ENCODE measurements at regions not wholly inside any gene's neighbourhood (a gene's known extent, or its start where the extent isn't known, plus 50 kb on each side); places are given as distances from the start of the nearest gene placed in this dataset.

GRCh38 chr11:81303038-81303664 is 1430.5 kb downstream of the FAM181B start:
- Mint-ChIP-seq H3K4me1 (peaks cover 7% of the 10 kb centered on the region), H3K9me3 (no peaks in the 10 kb centered on the region), H3K4me3 (no peak overlapping the region), H3K27me3 (ENCODE audit: insufficient read depth) (no peaks in the 10 kb centered on the region), H3K27ac (no peak overlapping the region), H3K36me3 (ENCODE audit: low read depth) (no peaks in the 10 kb centered on the region)
- no peaks in the 10 kb centered on the region for H3K9me3 ChIP-seq (ENCODE audit: control insufficient read depth, low read length)
- no peak overlapping the region for H3K9ac ChIP-seq (ENCODE audit: extremely low read depth, low read length, poor library complexity, severe bottlenecking)
- DNase-seq, result no peak
- no peak for TF ChIP-seq CTCF (conservative IDR thresholded peaks at IDR 0.05)
- 92 to 94% methylated on average over 5 of the region's 5 CpGs for WGBS, 2 experiments (ENCODE audit: insufficient coverage in 1 of 2, insufficient read length in 1 of 2)
- no peak overlapping the region for H3K27ac ChIP-seq (ENCODE audit: low read depth, low read length)
- H3K27me3 ChIP-seq (ENCODE audit: control insufficient read depth, insufficient read depth, low read length, poor library complexity, severe bottlenecking), result no peaks in the 10 kb centered on the region
- H3K4me1 ChIP-seq (ENCODE audit: control insufficient read depth, insufficient read depth, low read length), result no peaks in the 10 kb centered on the region
- H3K4me3 ChIP-seq (ENCODE audit: low read length), result no peak overlapping the region
- no peaks in the 10 kb centered on the region for H3K36me3 ChIP-seq (ENCODE audit: control insufficient read depth, insufficient read depth, low read length)

DNA sequence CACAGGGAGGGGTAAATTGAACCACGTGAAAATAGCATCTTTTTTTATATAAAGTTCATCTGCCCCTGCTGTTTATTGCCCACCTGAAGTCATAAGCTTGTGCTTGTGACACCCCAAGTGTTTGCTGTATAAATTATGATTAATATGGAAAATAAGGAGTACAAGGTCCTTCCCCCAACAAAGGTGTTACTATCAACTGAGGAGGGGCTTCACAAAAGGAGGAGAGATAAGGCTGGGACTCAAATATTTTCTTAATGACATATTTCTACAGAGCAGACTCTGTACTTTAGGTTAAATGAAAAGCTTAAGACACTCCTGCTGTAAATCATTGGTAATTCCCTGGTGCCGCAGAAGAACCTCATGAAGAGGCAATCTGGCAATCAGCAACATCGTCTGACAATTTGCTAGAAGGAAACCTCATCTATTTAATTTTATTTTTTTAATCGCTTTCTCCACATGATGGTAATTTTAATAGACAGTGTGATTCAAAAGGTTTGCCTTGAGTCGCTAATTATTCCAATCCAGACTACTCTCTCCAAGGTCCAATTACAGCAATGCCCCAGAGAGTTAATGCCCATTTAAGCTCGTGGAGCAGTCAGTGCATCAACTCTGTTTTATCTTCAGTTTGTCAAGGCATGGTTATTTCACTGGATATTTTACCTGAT is 1432.4 kb downstream of the FAM181B start:
- H3K36me3 Mint-ChIP-seq (ENCODE audit: low read depth), result no peaks in the 10 kb centered on the region
- peaks cover 7% of the 10 kb centered on the region for H3K4me1 Mint-ChIP-seq
- no peak overlapping the region for H3K27ac Mint-ChIP-seq
- TF ChIP-seq CTCF (conservative IDR thresholded peaks at IDR 0.05), result no peak
- Histone ChIP-seq H3K27me3 (ENCODE audit: control insufficient read depth, insufficient read depth, low read length, poor library complexity, severe bottlenecking) (no peaks in the 10 kb centered on the region), H3K27ac (ENCODE audit: low read depth, low read length) (no peak overlapping the region), H3K9ac (ENCODE audit: extremely low read depth, low read length, poor library complexity, severe bottlenecking) (no peak overlapping the region), H3K36me3 (ENCODE audit: control insufficient read depth, insufficient read depth, low read length) (no peaks in the 10 kb centered on the region), H3K4me1 (ENCODE audit: control insufficient read depth, insufficient read depth, low read length) (no peaks in the 10 kb centered on the region), H3K9me3 (ENCODE audit: control insufficient read depth, low read length) (no peaks in the 10 kb centered on the region), H3K4me3 (ENCODE audit: low read length) (no peak overlapping the region)
- no peak for DNase-seq
- no peaks in the 10 kb centered on the region for H3K9me3 Mint-ChIP-seq
- H3K27me3 Mint-ChIP-seq (ENCODE audit: insufficient read depth), result no peaks in the 10 kb centered on the region
- WGBS, 2 experiments (ENCODE audit: insufficient coverage in 1 of 2, insufficient read length in 1 of 2), result 93 to 100% methylated on average over 4 to 6 of the region's 6 CpGs
- H3K4me3 Mint-ChIP-seq, result no peak overlapping the region

DNA sequence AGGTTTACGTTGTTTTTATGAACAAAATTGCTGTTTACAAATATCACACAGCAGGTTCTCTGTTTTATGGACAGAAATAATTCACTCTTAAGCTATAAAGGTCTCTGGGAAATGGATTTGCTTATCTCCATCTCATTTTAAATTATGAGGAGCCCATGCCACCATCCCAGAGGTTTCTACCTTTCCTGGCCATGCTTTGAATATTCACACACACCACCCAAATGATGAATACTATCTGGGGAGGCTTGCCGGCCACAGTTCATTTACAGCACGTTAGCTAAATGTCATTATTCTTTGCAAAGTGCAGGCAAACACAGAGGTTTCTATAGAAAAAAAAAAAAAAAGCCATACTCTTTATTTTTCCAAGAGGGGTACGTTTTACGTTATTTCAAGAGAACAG is 1446.7 kb downstream of the FAM181B start:
- Histone ChIP-seq H3K9me3 (ENCODE audit: control insufficient read depth, low read length) (peaks cover 38% of the 10 kb centered on the region), H3K4me1 (ENCODE audit: control insufficient read depth, insufficient read depth, low read length) (peaks cover 2% of the 10 kb centered on the region), H3K9ac (ENCODE audit: extremely low read depth, low read length, poor library complexity, severe bottlenecking) (no peak overlapping the region), H3K4me3 (ENCODE audit: low read length) (no peak overlapping the region), H3K27me3 (ENCODE audit: control insufficient read depth, insufficient read depth, low read length, poor library complexity, severe bottlenecking) (no peaks in the 10 kb centered on the region), H3K27ac (ENCODE audit: low read depth, low read length) (no peak overlapping the region), H3K36me3 (ENCODE audit: control insufficient read depth, insufficient read depth, low read length) (no peaks in the 10 kb centered on the region)
- Mint-ChIP-seq H3K36me3 (ENCODE audit: low read depth) (peaks cover 26% of the 10 kb centered on the region), H3K27ac (no peak overlapping the region), H3K27me3 (ENCODE audit: insufficient read depth) (no peaks in the 10 kb centered on the region), H3K9me3 (peaks cover 40% of the 10 kb centered on the region), H3K4me3 (no peak overlapping the region), H3K4me1 (peaks cover 16% of the 10 kb centered on the region)
- DNase-seq, result no peak
- WGBS, 2 experiments (ENCODE audit: insufficient coverage in 1 of 2, insufficient read length in 1 of 2), result 76% methylated on average over 5 of the region's 5 CpGs; no CpG with 5 or more reads in 1 of the 2 experiments
- no peak for TF ChIP-seq CTCF (conservative IDR thresholded peaks at IDR 0.05)

Data from endodermal cell (in vitro differentiated cells).